ENCODE measurements at regions not wholly inside any gene's neighbourhood (a gene's known extent, or its start where the extent isn't known, plus 50 kb on each side); places are given as distances from the start of the nearest gene placed in this dataset.

DNA sequence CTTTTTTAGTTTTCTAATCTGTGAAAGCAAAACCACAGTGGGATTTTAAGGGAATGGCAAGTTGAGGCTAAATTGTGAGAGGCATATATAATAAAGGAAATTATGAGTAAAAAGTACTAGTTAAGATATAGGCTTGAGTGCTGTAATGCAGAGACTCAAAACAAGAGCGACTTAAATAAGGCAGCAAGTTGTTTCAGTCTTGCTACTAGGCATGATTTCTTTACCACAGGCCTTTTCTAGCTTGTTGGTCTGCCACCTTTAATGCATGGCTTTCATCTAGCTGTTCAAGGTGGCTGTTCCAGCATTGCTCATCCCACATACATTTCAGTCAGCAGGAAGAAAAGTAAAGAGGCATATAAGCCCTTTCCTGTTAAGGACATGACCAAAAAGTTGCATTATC lies 427.9 kb upstream of the ADAMTSL1 start:
- no peak overlapping the region for H3K4me3 ChIP-seq (replicated peaks; ENCODE audit: low read depth, low read length)
- no peaks in the 10 kb centered on the region for H3K36me3 ChIP-seq (ENCODE audit: control insufficient read depth, insufficient read depth, low read length)
- DNase-seq (ENCODE audit: extremely low read depth, insufficient read length), result no peak
- TF ChIP-seq, protein P1, sequence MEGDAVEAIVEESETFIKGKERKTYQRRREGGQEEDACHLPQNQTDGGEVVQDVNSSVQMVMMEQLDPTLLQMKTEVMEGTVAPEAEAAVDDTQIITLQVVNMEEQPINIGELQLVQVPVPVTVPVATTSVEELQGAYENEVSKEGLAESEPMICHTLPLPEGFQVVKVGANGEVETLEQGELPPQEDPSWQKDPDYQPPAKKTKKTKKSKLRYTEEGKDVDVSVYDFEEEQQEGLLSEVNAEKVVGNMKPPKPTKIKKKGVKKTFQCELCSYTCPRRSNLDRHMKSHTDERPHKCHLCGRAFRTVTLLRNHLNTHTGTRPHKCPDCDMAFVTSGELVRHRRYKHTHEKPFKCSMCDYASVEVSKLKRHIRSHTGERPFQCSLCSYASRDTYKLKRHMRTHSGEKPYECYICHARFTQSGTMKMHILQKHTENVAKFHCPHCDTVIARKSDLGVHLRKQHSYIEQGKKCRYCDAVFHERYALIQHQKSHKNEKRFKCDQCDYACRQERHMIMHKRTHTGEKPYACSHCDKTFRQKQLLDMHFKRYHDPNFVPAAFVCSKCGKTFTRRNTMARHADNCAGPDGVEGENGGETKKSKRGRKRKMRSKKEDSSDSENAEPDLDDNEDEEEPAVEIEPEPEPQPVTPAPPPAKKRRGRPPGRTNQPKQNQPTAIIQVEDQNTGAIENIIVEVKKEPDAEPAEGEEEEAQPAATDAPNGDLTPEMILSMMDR (IDR thresholded peaks at IDR 0.05; ENCODE audit: insufficient read depth, low read length, poor library complexity, severe bottlenecking), result no peak
- no peaks in the 10 kb centered on the region for H3K27me3 ChIP-seq (replicated peaks; ENCODE audit: control insufficient read depth, insufficient read depth, low read length)

GRCh38 chr9:18051638-18052037 lies 422.3 kb upstream of the ADAMTSL1 start:
- H3K36me3 ChIP-seq (ENCODE audit: control insufficient read depth, insufficient read depth, low read length), result no peaks in the 10 kb centered on the region
- no peak for DNase-seq (ENCODE audit: extremely low read depth, insufficient read length)
- TF ChIP-seq, protein P1 (IDR thresholded peaks at IDR 0.05; ENCODE audit: insufficient read depth, low read length, poor library complexity, severe bottlenecking), result no peak
- H3K4me3 ChIP-seq (replicated peaks; ENCODE audit: low read depth, low read length), result no peak overlapping the region
- no peaks in the 10 kb centered on the region; the same call in none of the 2 replicates for H3K27me3 ChIP-seq (replicated peaks; ENCODE audit: control insufficient read depth, insufficient read depth, low read length)

- H3K4me3 ChIP-seq (replicated peaks; ENCODE audit: low read depth, low read length), result no peak overlapping the region
- H3K27me3 ChIP-seq (replicated peaks; ENCODE audit: control insufficient read depth, insufficient read depth, low read length), result no peaks in the 10 kb centered on the region; the same call in none of the 2 replicates
- no peak for DNase-seq (ENCODE audit: extremely low read depth, insufficient read length)
- no peaks in the 10 kb centered on the region for H3K36me3 ChIP-seq (ENCODE audit: control insufficient read depth, insufficient read depth, low read length)
- TF ChIP-seq, protein P1 (IDR thresholded peaks at IDR 0.05; ENCODE audit: insufficient read depth, low read length, poor library complexity, severe bottlenecking), result no peak
Observed at GRCh38 chr9:18052060-18052459, 421.9 kb upstream of the ADAMTSL1 start.

DNA sequence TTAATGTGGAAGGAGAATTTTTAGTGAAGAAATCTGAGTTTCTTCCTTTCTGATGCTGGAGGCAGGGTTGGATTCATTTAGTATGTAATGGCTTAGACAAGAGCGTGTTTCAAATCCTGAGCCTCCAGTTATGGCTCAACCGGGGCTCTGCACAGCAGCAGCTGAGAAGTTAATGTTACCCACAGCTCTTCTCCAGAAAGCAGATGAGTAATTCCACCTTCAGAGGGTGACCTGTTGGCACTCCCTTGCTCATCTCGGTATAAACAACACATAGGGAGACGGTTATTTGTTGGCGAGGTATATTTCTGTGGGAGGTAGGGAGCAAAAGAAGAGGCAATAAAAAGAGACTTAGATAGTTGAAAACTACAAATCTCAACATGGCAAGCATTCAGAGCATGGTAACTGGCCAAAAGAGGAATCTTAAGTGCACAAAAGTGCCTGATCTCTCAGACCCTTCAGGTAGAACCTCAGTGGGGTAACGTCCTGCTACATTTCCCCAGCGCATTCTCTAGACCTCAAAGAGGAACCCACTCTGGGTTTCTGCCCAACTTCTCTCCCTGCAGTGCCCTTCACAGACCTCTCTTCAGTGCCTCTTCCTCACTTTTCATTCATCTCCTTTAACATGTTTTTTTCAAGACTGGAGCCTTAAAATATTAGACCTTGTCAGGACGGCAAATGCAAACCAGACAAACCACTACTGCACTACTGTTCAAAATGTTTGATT lies 417.5 kb upstream of the ADAMTSL1 start:
- TF ChIP-seq, protein P1 (IDR thresholded peaks at IDR 0.05; ENCODE audit: insufficient read depth, low read length, poor library complexity, severe bottlenecking), result no peak
- H3K4me3 ChIP-seq (replicated peaks; ENCODE audit: low read depth, low read length), result no peak overlapping the region

GRCh38 chr9:18056993-18057369 lies 417.0 kb upstream of the ADAMTSL1 start:
- Histone ChIP-seq H3K27me3 (replicated peaks; ENCODE audit: control insufficient read depth, insufficient read depth, low read length) (no peaks in the 10 kb centered on the region; the same call in none of the 2 replicates), H3K4me3 (replicated peaks; ENCODE audit: low read depth, low read length) (no peak overlapping the region), H3K36me3 (ENCODE audit: control insufficient read depth, insufficient read depth, low read length) (no peaks in the 10 kb centered on the region)
- DNase-seq (ENCODE audit: extremely low read depth, insufficient read length), result peak; percentile 4
- TF ChIP-seq, protein P1 (IDR thresholded peaks at IDR 0.05; ENCODE audit: insufficient read depth, low read length, poor library complexity, severe bottlenecking), result no peak

More for the DNA sequence above, 417.5 kb upstream of the ADAMTSL1 start:
- DNase-seq (ENCODE audit: extremely low read depth, insufficient read length), result no peak
- Histone ChIP-seq H3K27me3 (replicated peaks; ENCODE audit: control insufficient read depth, insufficient read depth, low read length) (no peaks in the 10 kb centered on the region; the same call in none of the 2 replicates), H3K36me3 (ENCODE audit: control insufficient read depth, insufficient read depth, low read length) (no peaks in the 10 kb centered on the region)

All from GM06990 (cell line).